ENCODE measurements at regions not wholly inside any gene's neighbourhood (a gene's known extent, or its start where the extent isn't known, plus 50 kb on each side); places are given as distances from the start of the nearest gene placed in this dataset.

GRCh38 chr15:66939016-66939415, 126.4 kb upstream of the SMAD3 start (continued):
- TF ChIP-seq, protein P1, sequence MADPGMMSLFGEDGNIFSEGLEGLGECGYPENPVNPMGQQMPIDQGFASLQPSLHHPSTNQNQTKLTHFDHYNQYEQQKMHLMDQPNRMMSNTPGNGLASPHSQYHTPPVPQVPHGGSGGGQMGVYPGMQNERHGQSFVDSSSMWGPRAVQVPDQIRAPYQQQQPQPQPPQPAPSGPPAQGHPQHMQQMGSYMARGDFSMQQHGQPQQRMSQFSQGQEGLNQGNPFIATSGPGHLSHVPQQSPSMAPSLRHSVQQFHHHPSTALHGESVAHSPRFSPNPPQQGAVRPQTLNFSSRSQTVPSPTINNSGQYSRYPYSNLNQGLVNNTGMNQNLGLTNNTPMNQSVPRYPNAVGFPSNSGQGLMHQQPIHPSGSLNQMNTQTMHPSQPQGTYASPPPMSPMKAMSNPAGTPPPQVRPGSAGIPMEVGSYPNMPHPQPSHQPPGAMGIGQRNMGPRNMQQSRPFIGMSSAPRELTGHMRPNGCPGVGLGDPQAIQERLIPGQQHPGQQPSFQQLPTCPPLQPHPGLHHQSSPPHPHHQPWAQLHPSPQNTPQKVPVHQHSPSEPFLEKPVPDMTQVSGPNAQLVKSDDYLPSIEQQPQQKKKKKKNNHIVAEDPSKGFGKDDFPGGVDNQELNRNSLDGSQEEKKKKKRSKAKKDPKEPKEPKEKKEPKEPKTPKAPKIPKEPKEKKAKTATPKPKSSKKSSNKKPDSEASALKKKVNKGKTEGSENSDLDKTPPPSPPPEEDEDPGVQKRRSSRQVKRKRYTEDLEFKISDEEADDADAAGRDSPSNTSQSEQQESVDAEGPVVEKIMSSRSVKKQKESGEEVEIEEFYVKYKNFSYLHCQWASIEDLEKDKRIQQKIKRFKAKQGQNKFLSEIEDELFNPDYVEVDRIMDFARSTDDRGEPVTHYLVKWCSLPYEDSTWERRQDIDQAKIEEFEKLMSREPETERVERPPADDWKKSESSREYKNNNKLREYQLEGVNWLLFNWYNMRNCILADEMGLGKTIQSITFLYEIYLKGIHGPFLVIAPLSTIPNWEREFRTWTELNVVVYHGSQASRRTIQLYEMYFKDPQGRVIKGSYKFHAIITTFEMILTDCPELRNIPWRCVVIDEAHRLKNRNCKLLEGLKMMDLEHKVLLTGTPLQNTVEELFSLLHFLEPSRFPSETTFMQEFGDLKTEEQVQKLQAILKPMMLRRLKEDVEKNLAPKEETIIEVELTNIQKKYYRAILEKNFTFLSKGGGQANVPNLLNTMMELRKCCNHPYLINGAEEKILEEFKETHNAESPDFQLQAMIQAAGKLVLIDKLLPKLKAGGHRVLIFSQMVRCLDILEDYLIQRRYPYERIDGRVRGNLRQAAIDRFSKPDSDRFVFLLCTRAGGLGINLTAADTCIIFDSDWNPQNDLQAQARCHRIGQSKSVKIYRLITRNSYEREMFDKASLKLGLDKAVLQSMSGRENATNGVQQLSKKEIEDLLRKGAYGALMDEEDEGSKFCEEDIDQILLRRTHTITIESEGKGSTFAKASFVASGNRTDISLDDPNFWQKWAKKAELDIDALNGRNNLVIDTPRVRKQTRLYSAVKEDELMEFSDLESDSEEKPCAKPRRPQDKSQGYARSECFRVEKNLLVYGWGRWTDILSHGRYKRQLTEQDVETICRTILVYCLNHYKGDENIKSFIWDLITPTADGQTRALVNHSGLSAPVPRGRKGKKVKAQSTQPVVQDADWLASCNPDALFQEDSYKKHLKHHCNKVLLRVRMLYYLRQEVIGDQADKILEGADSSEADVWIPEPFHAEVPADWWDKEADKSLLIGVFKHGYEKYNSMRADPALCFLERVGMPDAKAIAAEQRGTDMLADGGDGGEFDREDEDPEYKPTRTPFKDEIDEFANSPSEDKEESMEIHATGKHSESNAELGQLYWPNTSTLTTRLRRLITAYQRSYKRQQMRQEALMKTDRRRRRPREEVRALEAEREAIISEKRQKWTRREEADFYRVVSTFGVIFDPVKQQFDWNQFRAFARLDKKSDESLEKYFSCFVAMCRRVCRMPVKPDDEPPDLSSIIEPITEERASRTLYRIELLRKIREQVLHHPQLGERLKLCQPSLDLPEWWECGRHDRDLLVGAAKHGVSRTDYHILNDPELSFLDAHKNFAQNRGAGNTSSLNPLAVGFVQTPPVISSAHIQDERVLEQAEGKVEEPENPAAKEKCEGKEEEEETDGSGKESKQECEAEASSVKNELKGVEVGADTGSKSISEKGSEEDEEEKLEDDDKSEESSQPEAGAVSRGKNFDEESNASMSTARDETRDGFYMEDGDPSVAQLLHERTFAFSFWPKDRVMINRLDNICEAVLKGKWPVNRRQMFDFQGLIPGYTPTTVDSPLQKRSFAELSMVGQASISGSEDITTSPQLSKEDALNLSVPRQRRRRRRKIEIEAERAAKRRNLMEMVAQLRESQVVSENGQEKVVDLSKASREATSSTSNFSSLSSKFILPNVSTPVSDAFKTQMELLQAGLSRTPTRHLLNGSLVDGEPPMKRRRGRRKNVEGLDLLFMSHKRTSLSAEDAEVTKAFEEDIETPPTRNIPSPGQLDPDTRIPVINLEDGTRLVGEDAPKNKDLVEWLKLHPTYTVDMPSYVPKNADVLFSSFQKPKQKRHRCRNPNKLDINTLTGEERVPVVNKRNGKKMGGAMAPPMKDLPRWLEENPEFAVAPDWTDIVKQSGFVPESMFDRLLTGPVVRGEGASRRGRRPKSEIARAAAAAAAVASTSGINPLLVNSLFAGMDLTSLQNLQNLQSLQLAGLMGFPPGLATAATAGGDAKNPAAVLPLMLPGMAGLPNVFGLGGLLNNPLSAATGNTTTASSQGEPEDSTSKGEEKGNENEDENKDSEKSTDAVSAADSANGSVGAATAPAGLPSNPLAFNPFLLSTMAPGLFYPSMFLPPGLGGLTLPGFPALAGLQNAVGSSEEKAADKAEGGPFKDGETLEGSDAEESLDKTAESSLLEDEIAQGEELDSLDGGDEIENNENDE (IDR thresholded peaks at IDR 0.05; ENCODE audit: insufficient replicate concordance, low read length) = no peak
- no peak for TF ChIP-seq TAF7 (optimal IDR thresholded peaks at IDR 0.05; ENCODE audit: borderline replicate concordance, low read depth, low read length)
- no peak for TF ChIP-seq BCL11A (IDR thresholded peaks at IDR 0.05; ENCODE audit: low read depth in 2 of 2, low read length in 2 of 2)
- TF ChIP-seq POU5F1 (IDR thresholded peaks at IDR 0.05; ENCODE audit: low read depth, low read length) = no peak
- TF ChIP-seq E2F6 (IDR thresholded peaks at IDR 0.05) = no peak
- TF ChIP-seq SP2 (IDR thresholded peaks at IDR 0.05; ENCODE audit: low read length) = no peak
